OCI-LY1 (cell line): ENCODE measurements at regions not wholly inside any gene's neighbourhood (a gene's known extent, or its start where the extent isn't known, plus 50 kb on each side); places are given as distances from the start of the nearest gene placed in this dataset.

ENCODE experiments used
- H2AFZ ChIP-seq: fragments of 200-600 bp; sonication (generic), shearing (Covaris generic); 2 replicates; pipeline ENCODE4 v1.6.0; 2014; ENCODE audit warnings: antibody characterized with exemption, mild to moderate bottlenecking, low read length
- H3F3A ChIP-seq: fragments of 200-600 bp; sonication (generic), shearing (Covaris generic); 2 replicates; pipeline ENCODE4 v1.6.0; 2014; ENCODE audit warnings: mild to moderate bottlenecking, antibody characterized with exemption, low read length, moderate library complexity; ENCODE audit not compliant: insufficient read depth
- H3K27ac ChIP-seq: fragments of 200-600 bp; sonication (generic); 2 replicates; pipeline ENCODE4 v1.5.1; 2014; ENCODE audit warnings: low read length, mixed run types, mild to moderate bottlenecking, low read depth; ENCODE audit not compliant: poor library complexity, severe bottlenecking
- H3K27me3 ChIP-seq: fragments of 200-600 bp; sonication (generic); 2 replicates; pipeline ENCODE4 v1.6.0; 2014; ENCODE audit warnings: antibody characterized with exemption, mild to moderate bottlenecking, low read length, moderate library complexity; ENCODE audit not compliant: insufficient read depth
- H3K36me3 ChIP-seq: fragments of 200-600 bp; sonication (generic); 2 replicates; pipeline ENCODE4 v1.6.1; 2014; ENCODE audit warnings: mild to moderate bottlenecking, antibody characterized with exemption, low read length, moderate library complexity, mixed read lengths; ENCODE audit not compliant: insufficient read depth
- H3K4me1 ChIP-seq: fragments of 200-600 bp; sonication (generic); 2 replicates; pipeline ENCODE4 v1.5.1; 2014; ENCODE audit warnings: mild to moderate bottlenecking, low read length, moderate library complexity; ENCODE audit not compliant: insufficient read depth, severe bottlenecking
- H3K4me2 ChIP-seq: fragments of 200-600 bp; sonication (generic), shearing (Covaris generic); 2 replicates; pipeline ENCODE4 v1.6.1; 2014; ENCODE audit warnings: low read length
- H3K4me3 ChIP-seq: fragments of 200-600 bp; sonication (generic); 2 replicates; pipeline ENCODE4 v1.5.1; 2014; ENCODE audit warnings: low read length, low read depth, mild to moderate bottlenecking, mixed read lengths; ENCODE audit not compliant: poor library complexity, severe bottlenecking
- H3K79me2 ChIP-seq: fragments of 200-600 bp; shearing (Covaris generic); 2 replicates; pipeline ENCODE4 v1.6.1; 2016; ENCODE audit warnings: mixed run types, low read length, mixed read lengths; ENCODE audit not compliant: insufficient read depth
- H3K9ac ChIP-seq: fragments of 200-600 bp; sonication (generic), shearing (Covaris generic); 2 replicates; pipeline ENCODE4 v1.6.1; 2014; ENCODE audit warnings: mild to moderate bottlenecking, low read length, mixed read lengths
- H3K9me2 ChIP-seq: fragments of 200-600 bp; sonication (generic), shearing (Covaris generic); 2 replicates; pipeline ENCODE4 v1.6.1; 2014; ENCODE audit warnings: low read depth, mild to moderate bottlenecking, low read length, mixed read lengths
- H3K9me3 ChIP-seq: fragments of 200-600 bp; shearing (Covaris generic); 2 replicates; pipeline ENCODE4 v1.6.1; 2014; ENCODE audit warnings: low read length, mixed read lengths
- H4K20me1 ChIP-seq: fragments of 200-600 bp; sonication (generic), shearing (Covaris generic); 2 replicates; pipeline ENCODE4 v1.6.0; 2016; ENCODE audit warnings: mild to moderate bottlenecking, low read length; ENCODE audit not compliant: insufficient read depth
- CTCF ChIP-seq: fragments of 200-600 bp; sonication (generic), shearing (Covaris generic); IDR thresholded peaks from 2 replicates; pipeline ENCODE4 v1.5.1; 2017; ENCODE audit warnings: mild to moderate bottlenecking, antibody characterized with exemption, low read length, moderate library complexity, mixed read lengths
- EZH2 ChIP-seq: fragments of 200-600 bp; sonication (generic), shearing (Covaris generic); IDR thresholded peaks from 2 replicates; pipeline ENCODE4 v1.8.0; 2017; ENCODE audit warnings: borderline replicate concordance, mixed run types, mild to moderate bottlenecking, antibody characterized with exemption, low read length, moderate library complexity, mixed read lengths

- H3F3A ChIP-seq: no peaks in the 10 kb centered on the region
- no peak for TF ChIP-seq EZH2
- TF ChIP-seq CTCF: no peak
- H4K20me1 ChIP-seq: no peaks in the 10 kb centered on the region
- H3K9me2 ChIP-seq: no peaks in the 10 kb centered on the region
- H3K27ac ChIP-seq: no peak overlapping the region
- H3K9me3 ChIP-seq: no peaks in the 10 kb centered on the region
- no peaks in the 10 kb centered on the region for H3K36me3 ChIP-seq
- no peak overlapping the region for H3K9ac ChIP-seq
- H3K4me2 ChIP-seq: no peak overlapping the region
- H3K4me1 ChIP-seq: no peaks in the 10 kb centered on the region
- no peak overlapping the region for H3K4me3 ChIP-seq
- H3K27me3 ChIP-seq: no peaks in the 10 kb centered on the region; the same call in 1 of the 2 replicates
- no peaks in the 10 kb centered on the region for H3K79me2 ChIP-seq
- H2AFZ ChIP-seq: no peak overlapping the region
Measured at GRCh38 chr3:72679540-72680198, 168.6 kb downstream of the SHQ1 start.

- H2AFZ ChIP-seq: no peak overlapping the region
- TF ChIP-seq EZH2 (no peak), CTCF (no peak)
- no peaks in the 10 kb centered on the region for H3K79me2 ChIP-seq
- no peak overlapping the region for H3K27ac ChIP-seq
- H3F3A ChIP-seq: no peaks in the 10 kb centered on the region
- H3K4me3 ChIP-seq: no peak overlapping the region
- no peaks in the 10 kb centered on the region for H3K9me2 ChIP-seq
- H3K4me1 ChIP-seq: no peaks in the 10 kb centered on the region
- H3K4me2 ChIP-seq: no peak overlapping the region
- H4K20me1 ChIP-seq: no peaks in the 10 kb centered on the region
- H3K27me3 ChIP-seq: no peaks in the 10 kb centered on the region; the same call in 1 of the 2 replicates
- no peaks in the 10 kb centered on the region for H3K9me3 ChIP-seq
- no peak overlapping the region for H3K9ac ChIP-seq
- H3K36me3 ChIP-seq: no peaks in the 10 kb centered on the region
Measured at GRCh38 chr3:72678867-72679266, 169.4 kb downstream of the SHQ1 start.

GRCh38 chr3:72678380-72678779 lies 169.9 kb downstream of the SHQ1 start:
- Histone ChIP-seq H3K79me2 (no peaks in the 10 kb centered on the region), H3K27ac (no peak overlapping the region), H3K9me2 (no peaks in the 10 kb centered on the region), H3K9me3 (no peaks in the 10 kb centered on the region), H3K36me3 (no peaks in the 10 kb centered on the region), H3K4me2 (no peak overlapping the region), H3K27me3 (no peaks in the 10 kb centered on the region; the same call in 1 of the 2 replicates), H4K20me1 (no peaks in the 10 kb centered on the region), H2AFZ (no peak overlapping the region), H3K4me3 (no peak overlapping the region), H3K9ac (no peak overlapping the region), H3K4me1 (no peaks in the 10 kb centered on the region), H3F3A (no peaks in the 10 kb centered on the region)
- TF ChIP-seq EZH2 (no peak), CTCF (no peak)
